ENCODE measurements at regions not wholly inside any gene's neighbourhood (a gene's known extent, or its start where the extent isn't known, plus 50 kb on each side); places are given as distances from the start of the nearest gene placed in this dataset.

GRCh38 chr3:190252080-190252479 is 70.2 kb downstream of the CLDN1 start:
- Mint-ChIP-seq H3K4me3 (no peak overlapping the region), H3K27me3 (ENCODE audit: low read depth) (no peaks in the 10 kb centered on the region), H3K9me3 (no peaks in the 10 kb centered on the region), H3K4me1 (ENCODE audit: low read depth) (no peaks in the 10 kb centered on the region), H3K36me3 (ENCODE audit: insufficient read depth in 2 of 2) (no peaks in the 10 kb centered on the region), H3K27ac (no peak overlapping the region)
- no peak for DNase-seq
- ATAC-seq (replicated peaks in 1 of 2): peak in 1 of 2 donors; percentile 47

GRCh38 chr3:190249414-190249813 is 72.8 kb downstream of the CLDN1 start:
- Mint-ChIP-seq H3K27me3 (ENCODE audit: low read depth) (no peaks in the 10 kb centered on the region), H3K4me1 (ENCODE audit: low read depth) (no peaks in the 10 kb centered on the region), H3K9me3 (peaks cover 5% of the 10 kb centered on the region in 2 donors), H3K4me3 (no peak overlapping the region), H3K36me3 (ENCODE audit: insufficient read depth in 2 of 2) (peaks cover 2 to 10% of the 10 kb centered on the region in 2 donors), H3K27ac (no peak overlapping the region)
- ATAC-seq (replicated peaks in 1 of 2): no peak
- DNase-seq: no peak

- no peaks in the 10 kb centered on the region for H3K27me3 Mint-ChIP-seq (ENCODE audit: low read depth)
- H3K9me3 Mint-ChIP-seq: peaks cover 15 to 17% of the 10 kb centered on the region in 2 donors
- H3K4me1 Mint-ChIP-seq (ENCODE audit: low read depth): no peaks in the 10 kb centered on the region
- H3K4me3 Mint-ChIP-seq: no peak overlapping the region
- DNase-seq (no peak), ATAC-seq (replicated peaks in 1 of 2) (no peak)
- no peak overlapping the region for H3K27ac Mint-ChIP-seq
- H3K36me3 Mint-ChIP-seq (ENCODE audit: insufficient read depth in 2 of 2): peaks cover 7 to 12% of the 10 kb centered on the region in 2 donors
These were observed 80.1 kb downstream of the CLDN1 start for GRCh38 chr3:190242147-190242546.

GRCh38 chr3:190239325-190239724 is 82.9 kb downstream of the CLDN1 start:
- Mint-ChIP-seq H3K36me3 (ENCODE audit: insufficient read depth in 2 of 2) (peaks cover 2 to 4% of the 10 kb centered on the region in 2 donors), H3K27me3 (ENCODE audit: low read depth) (peaks cover 6% of the 10 kb centered on the region), H3K27ac (no peak overlapping the region), H3K4me3 (no peak overlapping the region), H3K4me1 (ENCODE audit: low read depth) (no peaks in the 10 kb centered on the region), H3K9me3 (peaks cover 10 to 12% of the 10 kb centered on the region in 2 donors)
- ATAC-seq (replicated peaks in 1 of 2) (no peak), DNase-seq (no peak)

- H3K27ac Mint-ChIP-seq: no peak overlapping the region
- no peak overlapping the region for H3K4me3 Mint-ChIP-seq
- no peaks in the 10 kb centered on the region for H3K4me1 Mint-ChIP-seq (ENCODE audit: low read depth)
- no peak for ATAC-seq (replicated peaks in 1 of 2)
- peaks cover 2 to 4% of the 10 kb centered on the region in 2 donors for H3K36me3 Mint-ChIP-seq (ENCODE audit: insufficient read depth in 2 of 2)
- H3K27me3 Mint-ChIP-seq (ENCODE audit: low read depth): peaks cover 6% of the 10 kb centered on the region
- DNase-seq: no peak
- H3K9me3 Mint-ChIP-seq: peaks cover 10 to 12% of the 10 kb centered on the region in 2 donors
These were observed 83.4 kb downstream of the CLDN1 start for GRCh38 chr3:190238871-190239270.

GRCh38 chr3:190234621-190235020 is 87.6 kb downstream of the CLDN1 start:
- H3K27me3 Mint-ChIP-seq (ENCODE audit: low read depth): peaks cover 6% of the 10 kb centered on the region
- no peak overlapping the region for H3K4me3 Mint-ChIP-seq
- peaks cover 0 to 4% of the 10 kb centered on the region in 2 donors for H3K9me3 Mint-ChIP-seq
- no peak for ATAC-seq (replicated peaks in 1 of 2)
- no peak for DNase-seq
- peaks cover 0 to under 1% of the 10 kb centered on the region in 2 donors for H3K36me3 Mint-ChIP-seq (ENCODE audit: insufficient read depth in 2 of 2)
- no peaks in the 10 kb centered on the region for H3K4me1 Mint-ChIP-seq (ENCODE audit: low read depth)
- no peak overlapping the region for H3K27ac Mint-ChIP-seq

- no peak overlapping the region for H3K27ac Mint-ChIP-seq
- H3K36me3 Mint-ChIP-seq (ENCODE audit: insufficient read depth in 2 of 2): no peaks in the 10 kb centered on the region
- no peak for DNase-seq
- no peaks in the 10 kb centered on the region for H3K27me3 Mint-ChIP-seq (ENCODE audit: low read depth)
- peak in 1 of 2 donors; percentile 60 for ATAC-seq (replicated peaks in 1 of 2)
- H3K4me1 Mint-ChIP-seq (ENCODE audit: low read depth): no peaks in the 10 kb centered on the region
- H3K9me3 Mint-ChIP-seq: no peaks in the 10 kb centered on the region
- no peak overlapping the region for H3K4me3 Mint-ChIP-seq
These were observed 92.4 kb downstream of the CLDN1 start for GRCh38 chr3:190229632-190230424.

GRCh38 chr3:190227064-190227463 is 95.2 kb downstream of the CLDN1 start:
- no peak overlapping the region for H3K27ac Mint-ChIP-seq
- no peak for ATAC-seq (replicated peaks in 1 of 2)
- H3K27me3 Mint-ChIP-seq (ENCODE audit: low read depth): no peaks in the 10 kb centered on the region

GRCh38 chr3:190224863-190225692 is 97.2 kb downstream of the CLDN1 start:
- peaks cover 5% of the 10 kb centered on the region for H3K27me3 Mint-ChIP-seq (ENCODE audit: low read depth)
- H3K27ac Mint-ChIP-seq: peak overlapping the region; percentile 12
- H3K4me1 Mint-ChIP-seq (ENCODE audit: low read depth): no peaks in the 10 kb centered on the region
- peaks cover 0 to 2% of the 10 kb centered on the region in 2 donors for H3K36me3 Mint-ChIP-seq (ENCODE audit: insufficient read depth in 2 of 2)
- H3K4me3 Mint-ChIP-seq: no peak overlapping the region
- DNase-seq (no peak), ATAC-seq (replicated peaks in 1 of 2) (no peak)
- peaks cover 2 to 4% of the 10 kb centered on the region in 2 donors for H3K9me3 Mint-ChIP-seq

More at GRCh38 chr3:190227064-190227463, 95.2 kb downstream of the CLDN1 start:
- Mint-ChIP-seq H3K9me3 (no peaks in the 10 kb centered on the region), H3K36me3 (ENCODE audit: insufficient read depth in 2 of 2) (no peaks in the 10 kb centered on the region), H3K4me1 (ENCODE audit: low read depth) (no peaks in the 10 kb centered on the region), H3K4me3 (no peak overlapping the region)
- DNase-seq: no peak

GRCh38 chr3:190224456-190224855 is 97.8 kb downstream of the CLDN1 start:
- Mint-ChIP-seq H3K27ac (no peak overlapping the region), H3K27me3 (ENCODE audit: low read depth) (peaks cover 6% of the 10 kb centered on the region), H3K9me3 (peaks cover 2 to 5% of the 10 kb centered on the region in 2 donors), H3K36me3 (ENCODE audit: insufficient read depth in 2 of 2) (peaks cover 0 to 2% of the 10 kb centered on the region in 2 donors), H3K4me1 (ENCODE audit: low read depth) (no peaks in the 10 kb centered on the region), H3K4me3 (no peak overlapping the region)
- DNase-seq (no peak), ATAC-seq (replicated peaks in 1 of 2) (no peak)

GRCh38 chr3:190222916-190223315 is 99.3 kb downstream of the CLDN1 start:
- DNase-seq: no peak
- H3K36me3 Mint-ChIP-seq (ENCODE audit: insufficient read depth in 2 of 2): peaks cover 0 to 2% of the 10 kb centered on the region in 2 donors

GRCh38 chr3:190222360-190222759 is 99.9 kb downstream of the CLDN1 start:
- Mint-ChIP-seq H3K4me1 (ENCODE audit: low read depth) (no peaks in the 10 kb centered on the region), H3K27ac (no peak overlapping the region), H3K9me3 (peaks cover 2 to 5% of the 10 kb centered on the region in 2 donors), H3K4me3 (no peak overlapping the region), H3K36me3 (ENCODE audit: insufficient read depth in 2 of 2) (peaks cover 0 to 2% of the 10 kb centered on the region in 2 donors), H3K27me3 (ENCODE audit: low read depth) (peaks cover 6% of the 10 kb centered on the region)
- no peak for DNase-seq
- ATAC-seq (replicated peaks in 1 of 2): no peak

More at GRCh38 chr3:190222916-190223315, 99.3 kb downstream of the CLDN1 start:
- Mint-ChIP-seq H3K27ac (no peak overlapping the region), H3K27me3 (ENCODE audit: low read depth) (peaks cover 6% of the 10 kb centered on the region), H3K4me1 (ENCODE audit: low read depth) (no peaks in the 10 kb centered on the region), H3K9me3 (peaks cover 2 to 5% of the 10 kb centered on the region in 2 donors), H3K4me3 (no peak overlapping the region)
- ATAC-seq (replicated peaks in 1 of 2): no peak

- Mint-ChIP-seq H3K4me1 (ENCODE audit: low read depth) (no peaks in the 10 kb centered on the region), H3K27me3 (ENCODE audit: low read depth) (peaks cover 6% of the 10 kb centered on the region), H3K27ac (peak overlapping the region; percentile 13), H3K4me3 (no peak overlapping the region), H3K9me3 (peaks cover 2 to 5% of the 10 kb centered on the region in 2 donors), H3K36me3 (ENCODE audit: insufficient read depth in 2 of 2) (peaks cover 0 to 2% of the 10 kb centered on the region in 2 donors)
- no peak for ATAC-seq (replicated peaks in 1 of 2)
- DNase-seq: no peak
These were observed 99.7 kb upstream of the P3H2 start for GRCh38 chr3:190220362-190220761.
